NCI-H1105 (cell line): ENCODE measurements at regions not wholly inside any gene's neighbourhood (a gene's known extent, or its start where the extent isn't known, plus 50 kb on each side); places are given as distances from the start of the nearest gene placed in this dataset.

Experiments
- DNase-seq: peaks from one replicate; lab custom pipeline; 2025; lab: John Stamatoyannopoulos, UW

DNA sequence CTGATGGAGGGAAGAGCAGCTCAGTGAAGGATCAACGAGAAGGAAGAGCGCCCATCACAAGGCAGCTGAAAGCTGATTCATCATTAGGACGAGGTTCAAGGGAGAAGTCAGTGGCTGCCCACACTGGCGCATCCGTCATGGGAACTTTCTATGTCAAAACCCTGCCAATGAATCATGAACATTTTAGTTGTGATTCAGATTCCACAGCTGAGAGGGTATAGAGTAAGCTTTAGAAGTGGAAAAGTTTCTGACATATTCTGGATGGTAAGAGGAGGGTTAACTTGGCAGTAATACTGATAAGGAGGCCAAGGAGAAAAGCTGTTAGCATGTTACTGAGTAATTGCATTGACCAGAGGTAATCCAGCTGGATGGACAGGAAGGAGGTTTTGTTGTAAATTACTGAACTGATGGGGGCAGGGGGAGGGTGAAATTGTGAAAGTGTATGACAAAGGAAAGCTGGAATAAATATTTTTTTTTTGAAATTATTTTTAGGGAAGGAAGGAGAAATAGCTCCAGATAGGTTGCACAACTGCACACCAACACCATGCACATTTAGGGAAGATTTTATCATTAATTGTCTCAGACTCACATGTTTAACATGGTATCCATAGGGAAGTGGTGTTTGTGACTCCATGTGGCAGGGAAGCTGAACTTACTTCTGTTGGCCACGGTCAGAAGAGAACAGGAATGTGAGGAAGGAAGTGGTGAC, 78.3 kb upstream of the NRP1 start:
- DNase-seq, result no peak

DNA sequence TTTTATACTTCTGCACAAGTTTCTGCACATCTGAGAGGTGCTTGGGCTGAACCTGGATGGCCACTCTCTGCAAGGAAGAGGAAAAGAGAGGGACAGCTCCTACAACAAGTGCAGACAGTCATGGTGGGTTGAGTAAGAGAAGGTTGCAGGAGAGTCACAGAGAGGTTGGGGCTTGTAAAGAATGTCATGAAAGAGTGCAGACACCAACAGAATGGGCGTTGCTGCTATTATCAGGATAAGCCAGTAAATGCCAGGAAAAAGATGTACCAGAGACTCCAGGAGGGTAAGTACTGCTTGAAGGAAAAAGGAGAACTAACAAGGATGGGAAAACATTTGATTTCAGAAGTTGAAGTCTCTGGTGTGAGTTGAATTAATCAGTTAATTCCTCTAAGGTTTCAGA, 77.8 kb upstream of the NRP1 start:
- no peak for DNase-seq

DNA sequence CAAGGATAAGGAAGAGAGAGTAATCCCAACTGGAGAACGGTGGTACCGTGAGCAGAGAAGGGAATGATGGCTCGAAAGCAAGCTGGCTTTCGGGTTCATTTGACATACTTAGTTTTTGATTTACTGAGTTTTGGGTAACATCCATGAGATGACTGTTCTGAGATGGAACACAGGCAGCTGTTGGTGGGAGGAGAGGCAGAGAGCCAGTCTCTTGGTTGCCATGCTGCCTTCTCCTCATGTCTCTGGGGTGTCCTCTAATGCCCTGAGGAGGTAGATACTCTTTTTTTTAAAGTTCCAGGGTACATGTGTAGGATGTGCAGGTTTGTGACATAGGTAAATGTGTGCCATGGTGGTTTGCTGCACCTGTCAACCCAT, 76.4 kb upstream of the NRP1 start:
- no peak for DNase-seq

DNA sequence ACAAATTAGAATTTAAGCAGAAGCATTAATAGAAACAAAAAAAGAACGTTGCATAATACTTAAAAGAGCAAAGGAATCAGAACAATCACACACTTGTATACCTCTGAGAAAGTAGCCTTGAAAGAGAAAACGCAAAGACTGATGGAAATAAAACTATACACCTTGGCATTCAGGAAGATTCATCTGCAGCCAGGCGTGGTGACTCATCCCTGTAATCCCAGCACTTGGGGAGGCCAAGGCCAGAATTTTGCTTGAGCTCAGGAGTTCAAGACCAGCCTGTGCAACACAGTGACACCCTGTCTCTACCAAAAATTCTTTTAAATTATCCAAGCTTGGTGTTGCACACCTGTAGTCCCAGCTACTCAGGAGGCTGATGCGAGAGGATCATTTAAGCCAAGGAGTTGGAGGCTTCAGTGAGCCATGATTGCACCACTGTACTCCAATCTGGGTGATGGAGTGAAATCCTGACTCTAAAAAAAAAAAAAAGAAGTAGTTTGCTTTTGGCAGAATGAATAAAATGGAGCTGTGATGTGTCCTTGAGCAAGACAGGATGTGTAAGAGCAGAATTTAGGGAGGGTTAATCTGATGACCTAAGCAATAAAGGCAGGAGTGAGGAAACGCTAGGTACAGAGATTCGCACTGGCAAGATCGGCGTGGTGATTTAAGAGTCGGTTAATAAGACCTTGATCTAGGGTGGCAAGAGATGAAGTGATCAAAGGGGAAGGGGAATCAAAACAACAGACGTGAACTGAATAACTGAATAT, 75.8 kb upstream of the NRP1 start:
- no peak for DNase-seq

DNA sequence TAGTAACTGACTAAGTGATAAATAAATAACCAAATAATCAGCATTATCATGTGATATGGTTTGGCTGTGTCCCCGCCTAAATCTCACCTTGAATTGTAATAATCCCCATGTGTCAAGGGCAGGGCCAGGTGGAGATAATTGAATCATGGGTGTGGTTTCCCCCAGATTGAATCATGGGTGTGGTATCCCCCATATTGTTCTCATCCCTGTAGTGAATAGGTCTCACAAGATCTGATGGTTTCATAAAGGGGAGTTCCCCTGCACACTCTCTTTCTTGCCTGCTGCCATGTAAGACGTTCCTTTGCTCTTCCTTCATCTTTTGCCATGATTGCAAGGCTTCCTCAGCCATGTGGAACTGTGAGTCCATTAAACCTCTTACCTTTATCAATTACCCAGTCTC, 72.1 kb upstream of the NRP1 start:
- no peak for DNase-seq

DNA sequence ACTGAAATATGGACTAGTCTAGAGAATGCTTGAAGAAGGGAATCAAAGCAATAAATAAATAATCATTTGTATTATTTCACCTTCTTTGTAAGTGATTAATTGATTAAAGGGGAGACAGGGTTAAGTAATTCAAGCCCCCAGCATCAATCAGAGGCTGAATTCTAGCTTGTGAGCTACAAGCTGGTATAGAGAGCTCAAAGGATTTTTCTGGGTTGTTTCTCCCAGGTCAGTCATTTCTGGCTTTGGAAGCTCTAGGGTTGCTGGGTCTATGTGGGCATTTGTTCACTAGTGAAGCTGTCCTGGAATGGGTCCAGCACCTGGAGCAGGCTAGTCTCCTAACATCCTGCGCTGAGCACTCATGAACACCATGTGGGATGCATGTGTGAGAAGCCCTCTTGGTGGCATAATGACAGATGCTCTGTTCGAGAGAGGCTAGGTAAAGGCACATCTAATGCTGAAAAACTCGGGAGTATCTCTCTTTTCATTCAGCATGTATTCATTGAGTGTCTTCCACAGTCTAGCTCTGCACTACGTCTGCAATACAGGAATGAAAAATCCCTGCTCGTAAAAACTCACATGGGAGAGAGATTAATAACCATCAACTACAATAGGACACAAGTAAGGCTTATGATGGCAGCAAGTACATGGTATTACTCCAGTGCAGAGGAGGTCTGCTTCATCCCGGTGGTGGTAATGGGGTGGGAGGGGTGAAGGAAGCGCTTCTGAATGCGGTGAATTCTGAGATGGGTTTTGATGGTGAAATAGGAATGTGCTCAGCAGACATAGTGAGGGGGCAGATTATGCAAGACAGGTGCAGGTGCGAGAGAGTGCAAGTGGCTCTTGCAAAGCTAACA, 68.0 kb upstream of the NRP1 start:
- no peak for DNase-seq

DNA sequence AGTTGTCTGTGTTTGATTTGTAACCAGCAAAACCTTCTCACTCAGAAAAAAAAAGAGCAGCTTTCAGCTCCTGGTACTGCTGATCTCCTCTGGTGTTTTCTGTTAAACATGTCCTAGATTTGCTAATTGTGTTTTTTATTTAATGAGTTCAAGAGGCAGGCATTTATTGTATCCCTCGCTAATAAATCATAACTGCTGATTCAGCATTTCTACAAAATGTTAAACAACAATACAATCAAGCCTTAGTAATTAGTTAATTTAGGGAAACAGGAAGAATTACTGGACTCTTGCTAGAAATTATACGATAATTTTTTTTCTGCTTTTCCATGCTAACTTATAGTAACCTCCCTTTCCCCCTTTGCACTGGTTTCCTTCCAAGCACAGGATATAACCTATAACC, 66.8 kb upstream of the NRP1 start:
- no peak for DNase-seq

DNA sequence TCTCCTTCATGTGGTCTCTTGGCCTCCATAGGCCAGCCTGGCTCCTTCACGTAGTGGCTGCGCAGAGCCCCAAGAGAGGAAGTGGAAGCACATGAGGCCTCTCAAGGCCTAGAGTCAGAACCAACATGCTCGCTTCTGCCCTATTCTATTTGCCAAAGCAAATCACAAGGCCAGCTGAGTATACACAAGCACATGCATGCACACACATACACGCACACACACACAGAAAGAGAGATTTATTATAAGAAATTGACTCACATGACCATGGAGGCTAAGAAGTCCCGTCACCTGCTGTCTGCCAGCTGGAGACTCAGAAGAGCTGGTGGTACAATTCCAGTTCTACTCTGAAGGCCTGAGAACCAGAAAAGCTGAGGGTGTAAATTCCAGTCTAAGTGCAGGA, 64.3 kb upstream of the NRP1 start:
- DNase-seq, result no peak

DNA sequence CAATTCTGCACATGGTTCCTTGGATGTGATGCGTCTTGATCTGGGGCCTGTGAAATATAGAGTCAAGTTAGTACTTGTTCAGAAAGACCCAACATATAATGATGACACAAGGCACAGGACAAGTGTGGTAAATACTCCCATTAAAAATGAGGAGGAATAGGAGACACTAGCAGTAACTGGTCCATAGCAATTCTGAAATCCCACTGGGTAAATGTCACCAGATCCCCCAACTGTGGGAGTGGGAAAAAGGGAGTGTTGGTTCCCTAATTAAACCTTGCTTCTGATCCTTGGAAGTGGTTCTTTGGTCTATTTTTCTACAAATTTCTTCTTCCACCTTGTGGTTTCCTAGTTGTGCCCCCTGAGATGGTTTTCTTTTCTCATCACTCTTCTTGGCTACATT, 62.5 kb upstream of the NRP1 start:
- DNase-seq, result no peak

DNA sequence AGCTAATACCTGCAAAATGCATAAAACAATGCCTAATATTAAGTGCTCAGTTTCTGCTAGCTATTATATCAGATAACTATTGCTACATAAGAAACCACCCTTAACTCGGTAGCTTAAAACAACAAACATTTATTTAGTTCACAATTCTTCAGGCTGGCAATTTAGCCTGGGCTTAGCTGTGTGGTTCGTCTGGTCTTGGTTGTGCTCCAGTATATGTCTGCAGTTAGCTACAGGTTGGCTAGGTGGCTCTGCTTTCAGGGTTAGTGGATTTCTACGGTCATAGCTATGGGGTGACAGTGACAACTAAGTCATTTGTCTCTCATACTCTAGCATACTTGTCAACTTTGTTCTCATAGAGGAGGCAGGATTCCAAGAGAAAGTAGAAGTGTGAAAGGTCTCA, 61.8 kb upstream of the NRP1 start:
- no peak for DNase-seq

DNA sequence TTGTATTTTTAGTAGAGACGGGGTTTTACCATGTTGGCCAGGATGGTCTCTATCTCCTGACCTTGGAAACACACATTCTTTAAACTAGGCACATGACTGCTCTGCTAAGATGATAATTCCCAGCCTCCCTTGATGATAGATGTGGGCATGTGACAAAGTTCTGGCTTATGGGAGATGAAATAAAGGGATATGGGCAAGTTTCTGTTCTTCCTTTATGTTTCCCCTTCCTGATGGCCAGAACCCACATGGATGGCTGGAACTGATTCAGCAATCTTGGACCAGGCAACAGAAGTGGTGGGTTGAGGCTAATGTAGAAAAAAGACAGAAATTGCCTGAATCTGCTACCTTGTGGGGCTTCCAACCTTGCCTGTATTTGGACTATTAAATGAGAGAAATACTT, 60.7 kb upstream of the NRP1 start:
- no peak for DNase-seq

DNA sequence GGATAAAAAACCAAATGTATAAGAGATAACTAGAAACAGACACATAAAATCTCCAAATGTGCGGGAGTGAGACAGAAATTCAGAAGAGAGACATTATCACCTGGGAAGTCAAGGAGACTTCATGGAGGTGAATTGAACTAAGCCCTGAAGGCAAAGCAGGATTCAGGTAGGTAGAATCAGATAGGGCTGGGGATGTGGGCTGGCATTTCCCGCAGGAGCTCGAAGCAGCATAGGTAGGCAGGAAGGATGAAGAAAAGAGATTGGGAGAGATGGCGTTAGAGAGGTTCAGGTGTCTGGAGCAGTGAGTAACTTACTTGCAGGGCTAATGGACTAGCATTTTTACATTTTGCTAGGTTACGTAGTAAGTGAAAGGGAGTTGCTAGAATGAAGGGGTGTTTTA, 58.2 kb upstream of the NRP1 start:
- DNase-seq, result no peak

DNA sequence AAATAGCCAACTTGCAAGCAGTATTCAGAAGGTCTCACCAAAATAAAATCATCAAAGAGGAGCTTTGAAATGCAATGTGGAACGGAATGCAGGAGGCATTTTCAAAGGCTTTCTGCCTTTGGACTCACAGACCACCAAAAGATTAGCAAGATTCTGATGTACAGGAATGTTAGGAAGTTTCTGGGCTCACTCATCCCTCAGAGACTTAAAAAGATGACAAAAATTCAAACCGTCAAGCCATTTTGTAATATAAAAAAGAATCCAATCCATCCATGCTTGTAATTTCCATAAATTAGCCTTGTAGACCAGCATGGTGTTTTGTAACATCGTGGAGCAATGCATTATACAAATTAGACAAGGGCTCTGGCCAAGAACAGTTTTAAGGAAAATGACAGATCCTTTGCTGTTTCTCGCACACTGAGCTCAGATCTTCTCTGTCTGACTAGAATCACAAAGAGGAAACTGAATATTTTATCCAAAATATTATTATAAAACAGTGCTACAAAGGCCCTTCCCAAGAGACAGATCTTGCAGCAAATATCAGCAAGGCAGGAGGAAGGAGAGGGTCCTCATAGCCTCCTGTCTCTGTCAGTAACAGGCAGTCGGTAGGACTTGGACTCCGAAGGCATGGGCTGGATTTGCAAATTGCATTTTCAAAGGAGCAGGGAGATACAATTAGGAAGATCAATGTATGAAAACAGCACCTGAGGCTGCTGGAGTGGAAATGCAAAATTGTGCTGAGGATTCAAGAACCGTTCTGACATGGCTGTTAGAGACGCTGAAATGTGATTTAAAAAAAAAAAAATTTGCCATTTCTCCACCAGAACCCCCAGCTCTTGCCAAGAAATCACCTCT, 57.4 kb upstream of the NRP1 start:
- no peak for DNase-seq

DNA sequence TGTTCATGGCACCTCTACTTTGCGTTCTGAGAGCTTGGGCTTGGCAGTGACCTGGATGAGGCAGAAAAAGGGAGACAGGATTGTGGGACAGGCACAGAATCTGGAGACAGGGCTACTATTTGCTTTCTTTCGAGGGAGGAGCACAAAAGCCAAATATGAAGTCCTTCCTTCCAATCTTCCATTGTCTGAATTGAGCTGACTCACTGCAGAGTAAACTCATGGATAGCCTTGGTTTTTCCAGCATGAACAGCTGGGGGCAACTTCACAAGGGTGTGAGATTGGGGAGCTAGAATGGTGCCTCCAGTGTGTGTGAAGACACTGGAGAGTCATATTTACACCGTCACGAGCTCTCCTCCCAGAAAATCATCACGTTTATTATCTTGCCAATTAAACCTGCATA, 55.6 kb upstream of the NRP1 start:
- no peak for DNase-seq

DNA sequence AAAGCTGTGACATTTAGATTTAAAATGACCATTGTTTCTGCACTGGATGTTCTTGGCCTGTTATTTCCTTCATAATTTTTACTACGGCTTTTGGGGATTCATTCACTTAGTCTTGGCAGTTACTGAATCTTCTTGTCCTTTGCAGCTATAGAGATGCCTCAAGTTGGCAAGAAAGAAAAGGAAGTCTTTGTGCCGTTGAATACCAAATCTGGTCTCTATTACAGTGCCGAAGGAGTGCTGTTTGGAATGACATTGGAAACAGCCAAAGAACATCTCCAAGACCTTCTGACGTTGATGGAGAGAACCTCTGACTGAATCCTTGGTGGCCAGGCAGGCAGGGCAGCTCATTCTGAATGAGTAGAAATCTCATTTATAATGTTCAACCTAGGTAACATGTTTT, 54.3 kb upstream of the NRP1 start:
- no peak for DNase-seq

DNA sequence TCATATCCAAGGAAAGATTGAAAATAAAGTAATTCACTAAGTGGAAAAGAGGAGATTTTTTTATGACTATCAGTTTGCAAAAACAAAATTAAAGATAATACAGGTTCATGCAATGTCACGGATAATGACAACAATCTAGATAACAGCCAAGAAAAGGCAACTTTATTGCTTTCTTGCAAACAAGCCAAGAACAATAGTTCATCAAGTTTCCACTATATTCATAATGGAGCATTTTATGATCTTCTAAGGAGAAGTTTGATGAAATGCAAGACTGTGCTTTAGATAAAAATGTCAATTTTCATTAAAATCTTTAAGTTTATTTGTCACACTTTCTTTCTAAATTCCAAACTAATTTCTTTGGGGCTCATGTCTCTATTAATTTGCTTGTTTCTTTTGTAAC, 53.9 kb upstream of the NRP1 start:
- no peak for DNase-seq

DNA sequence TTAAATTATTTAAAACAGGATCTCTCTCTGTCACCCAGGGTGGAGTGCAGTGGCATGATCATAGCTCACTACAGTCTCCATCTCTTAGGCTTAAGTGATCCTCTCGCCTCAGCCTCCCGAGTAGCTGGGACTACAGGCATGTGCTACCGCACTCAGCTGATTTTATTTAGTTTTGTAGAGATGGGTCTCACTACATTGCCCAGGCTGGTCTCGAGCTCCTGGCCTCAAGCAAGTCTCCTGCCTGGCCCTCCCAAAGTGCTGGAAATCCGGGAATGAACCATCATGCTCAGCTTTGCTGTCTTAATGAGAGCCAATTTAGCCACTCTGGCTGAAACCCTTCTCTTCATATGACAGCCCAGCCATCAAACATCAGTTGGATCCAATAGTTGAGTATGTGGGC, 53.3 kb upstream of the NRP1 start:
- DNase-seq, result no peak

DNA sequence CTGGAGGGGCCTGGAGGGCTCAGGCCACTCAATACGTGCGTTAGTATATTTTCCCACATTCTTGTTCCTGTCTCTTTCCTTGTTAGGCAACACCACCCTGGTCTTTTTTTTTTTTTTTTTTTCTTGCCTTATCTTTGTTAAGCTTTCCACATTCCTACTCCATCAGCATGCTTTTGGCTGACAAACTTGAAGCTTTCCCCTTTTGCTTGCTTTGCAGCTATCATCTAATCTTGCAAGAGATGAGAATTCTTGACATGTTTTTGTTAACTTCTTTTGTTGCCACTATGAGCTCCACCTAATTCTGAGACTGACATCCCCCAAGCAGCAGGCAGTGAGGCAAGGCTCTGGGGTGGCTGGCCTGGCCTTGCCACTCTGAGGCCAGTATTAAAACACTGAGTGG, 52.5 kb upstream of the NRP1 start:
- DNase-seq, result no peak

DNA sequence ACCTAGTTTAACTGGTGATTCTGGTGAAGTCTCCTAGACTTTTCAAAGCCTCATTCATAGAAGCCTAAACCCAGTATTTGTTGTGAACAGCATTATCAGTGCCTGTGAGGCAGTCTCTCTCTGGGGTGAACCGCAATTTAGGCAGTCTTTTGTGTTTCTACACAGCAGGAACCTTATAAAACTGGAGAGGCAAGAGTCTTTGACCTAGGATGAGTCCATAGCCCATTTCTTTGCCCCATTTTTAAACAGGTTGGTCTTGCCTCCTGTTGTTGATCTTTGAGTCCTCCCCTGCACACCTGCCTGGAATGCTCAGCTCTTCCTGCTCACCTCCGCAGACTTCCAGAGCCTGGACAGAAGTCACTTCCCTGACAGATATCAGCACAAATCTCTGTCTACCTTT, 51.2 kb upstream of the NRP1 start:
- no peak for DNase-seq

DNA sequence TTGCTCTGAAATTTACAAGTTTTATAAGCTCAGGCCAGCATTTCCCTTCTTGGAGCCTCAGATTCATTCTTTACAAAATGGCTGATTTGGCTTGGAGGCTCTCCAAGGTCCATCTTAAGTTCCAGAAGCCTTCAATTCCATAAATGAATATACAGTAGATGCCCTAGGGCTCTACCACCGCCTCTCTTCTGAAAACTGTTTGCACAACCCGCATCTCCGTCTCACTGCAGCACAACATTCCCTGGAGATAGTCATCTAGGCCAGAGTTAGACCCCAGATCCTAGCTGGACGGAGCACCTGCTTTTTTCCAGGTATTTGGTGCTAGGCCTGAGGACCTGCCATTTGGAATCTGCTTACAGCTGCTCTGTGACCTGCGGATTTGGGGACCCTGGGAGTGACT, 50.5 kb upstream of the NRP1 start:
- no peak for DNase-seq
